ENCODE measurements at regions not wholly inside any gene's neighbourhood (a gene's known extent, or its start where the extent isn't known, plus 50 kb on each side); places are given as distances from the start of the nearest gene placed in this dataset.

GRCh38 chr10:33722067-33722466 is 387.6 kb upstream of the NRP1 start:
- H2BK5ac ChIP-seq (ENCODE audit: low read depth, low read length), result no peak overlapping the region
- 78% methylated on average over 3 of the region's 3 CpGs; no CpG with 5 or more reads in 1 of the 2 experiments for WGBS, 2 experiments (ENCODE audit: extremely low coverage in 1 of 2, insufficient coverage in 1 of 2, insufficient read length in 1 of 2, insufficient replicate concordance in 2 of 2, low coverage in 1 of 2, low lambda C conversion rate in 2 of 2, missing lambda C conversion rate in 1 of 2)
- no peak overlapping the region for H2AK5ac ChIP-seq (ENCODE audit: low read depth, low read length)
- no peak overlapping the region for H3K18ac ChIP-seq (ENCODE audit: extremely low read depth, low read length)
- peaks cover 0 to 5% (median 0%) of the 10 kb centered on the region in 4 experiments; a peak in 1 of 7 replicates for H3K4me1 ChIP-seq (replicated peaks in 1 of 4; ENCODE audit: control insufficient read depth in 3 of 4, insufficient read depth in 4 of 4, low read length in 3 of 4)
- H4K20me1 ChIP-seq (replicated peaks in 1 of 2; ENCODE audit: control insufficient read depth in 1 of 2, insufficient read depth in 2 of 2, low read length in 2 of 2), result no peaks in the 10 kb centered on the region
- no peaks in the 10 kb centered on the region for H3K36me3 ChIP-seq (ENCODE audit: control insufficient read depth in 2 of 4, insufficient read depth in 4 of 4, low read length in 3 of 4)
- H2BK20ac ChIP-seq (ENCODE audit: low read length), result no peak overlapping the region
- no peak overlapping the region for H4K91ac ChIP-seq (replicated peaks; ENCODE audit: insufficient read length, low read length)
- H3K4me3 ChIP-seq (ENCODE audit: extremely low read depth in 1 of 4, insufficient read depth in 2 of 4, low read depth in 3 of 4, low read length in 4 of 4), result no peak overlapping the region
- no peak overlapping the region for H3K27ac ChIP-seq (ENCODE audit: low read depth, low read length)
- no peaks in the 10 kb centered on the region for H3K27me3 ChIP-seq (replicated peaks in 1 of 4; ENCODE audit: control insufficient read depth in 3 of 4, extremely low read depth in 1 of 4, insufficient read depth in 3 of 4, low read length in 3 of 4)
- no peaks in the 10 kb centered on the region for H3K79me1 ChIP-seq (ENCODE audit: low read depth, low read length)
- H3K4me2 ChIP-seq (ENCODE audit: insufficient read depth in 1 of 2, low read depth in 2 of 2, low read length in 2 of 2), result no peak overlapping the region
- no peak overlapping the region for H4K5ac ChIP-seq (ENCODE audit: insufficient read length, low read depth, low read length)
- no peak overlapping the region for H3K23ac ChIP-seq (ENCODE audit: insufficient read length)
- no peak overlapping the region for H3K56ac ChIP-seq (replicated peaks; ENCODE audit: insufficient read length, low read depth, low read length)
- H3K14ac ChIP-seq (ENCODE audit: insufficient read length), result no peak overlapping the region
- H3K4ac ChIP-seq (replicated peaks; ENCODE audit: insufficient read length, low read depth, low read length), result no peak overlapping the region
- no peak overlapping the region for H4K8ac ChIP-seq (ENCODE audit: extremely low read depth, insufficient read depth, low read length)
- no peak overlapping the region for H2BK15ac ChIP-seq (ENCODE audit: low read length)
- FAIRE-seq, result no peak
- CTCF ChIA-PET (ENCODE audit: partially characterized antibody), result no interaction called here
- no peak overlapping the region for H3K9ac ChIP-seq (replicated peaks in 1 of 4; ENCODE audit: extremely low read depth in 1 of 4, low read depth in 3 of 4, low read length in 3 of 4)
- H3K9me3 ChIP-seq (ENCODE audit: insufficient read depth in 2 of 2, low read depth in 1 of 2, low read length in 1 of 2), result peaks cover 4 to 8% of the 10 kb centered on the region in 2 experiments; a peak in 2 of 4 replicates
- 0 out of 2 replicates have a peak overlapping the region, but pooled peaks have one; percentile 21 for H2BK12ac ChIP-seq (ENCODE audit: low read depth, low read length)
- H2BK120ac ChIP-seq (replicated peaks; ENCODE audit: low read depth, low read length), result no peak overlapping the region
- H3K23me2 ChIP-seq (ENCODE audit: low read depth, low read length), result no peaks in the 10 kb centered on the region
- POLR2A ChIA-PET (ENCODE audit: partially characterized antibody), result no interaction called here
- H3K79me2 ChIP-seq (ENCODE audit: control insufficient read depth in 1 of 2, insufficient read depth in 2 of 2, low read length in 2 of 2), result no peaks in the 10 kb centered on the region
- no peak for DNase-seq (ENCODE audit: low read depth in 1 of 2, low spot score in 2 of 2)
- H2AFZ ChIP-seq (ENCODE audit: low read length), result peak overlapping the region; percentile 55; the same call in 1 of the 2 replicates
- no peak for TF ChIP-seq HDAC6 (IDR thresholded peaks at IDR 0.05; ENCODE audit: low read depth, low read length)

Measured in H1 (cell line).